C4-2B (cell line): ENCODE measurements at regions not wholly inside any gene's neighbourhood (a gene's known extent, or its start where the extent isn't known, plus 50 kb on each side); places are given as distances from the start of the nearest gene placed in this dataset.

Source experiments
- ZFX ChIP-seq: fragments of 450-650 bp; IDR thresholded peaks from 2 replicates; pipeline ENCODE4 v1.6.1; 2017
- TF ChIP-seq, protein P1 (sequence below): fragments of 450-650 bp; conservative IDR thresholded peaks from 2 replicates; pipeline ENCODE4 v1.5.1; 2017; ENCODE audit warnings: mild to moderate bottlenecking

- TF ChIP-seq, protein P1, sequence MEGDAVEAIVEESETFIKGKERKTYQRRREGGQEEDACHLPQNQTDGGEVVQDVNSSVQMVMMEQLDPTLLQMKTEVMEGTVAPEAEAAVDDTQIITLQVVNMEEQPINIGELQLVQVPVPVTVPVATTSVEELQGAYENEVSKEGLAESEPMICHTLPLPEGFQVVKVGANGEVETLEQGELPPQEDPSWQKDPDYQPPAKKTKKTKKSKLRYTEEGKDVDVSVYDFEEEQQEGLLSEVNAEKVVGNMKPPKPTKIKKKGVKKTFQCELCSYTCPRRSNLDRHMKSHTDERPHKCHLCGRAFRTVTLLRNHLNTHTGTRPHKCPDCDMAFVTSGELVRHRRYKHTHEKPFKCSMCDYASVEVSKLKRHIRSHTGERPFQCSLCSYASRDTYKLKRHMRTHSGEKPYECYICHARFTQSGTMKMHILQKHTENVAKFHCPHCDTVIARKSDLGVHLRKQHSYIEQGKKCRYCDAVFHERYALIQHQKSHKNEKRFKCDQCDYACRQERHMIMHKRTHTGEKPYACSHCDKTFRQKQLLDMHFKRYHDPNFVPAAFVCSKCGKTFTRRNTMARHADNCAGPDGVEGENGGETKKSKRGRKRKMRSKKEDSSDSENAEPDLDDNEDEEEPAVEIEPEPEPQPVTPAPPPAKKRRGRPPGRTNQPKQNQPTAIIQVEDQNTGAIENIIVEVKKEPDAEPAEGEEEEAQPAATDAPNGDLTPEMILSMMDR: no peak
- no peak for TF ChIP-seq ZFX
Measured at GRCh38 chr2:194455358-194455757, 1201.7 kb upstream of the SLC39A10 start.
